ENCODE measurements at regions not wholly inside any gene's neighbourhood (a gene's known extent, or its start where the extent isn't known, plus 50 kb on each side); places are given as distances from the start of the nearest gene placed in this dataset.

- TF ChIP-seq CTCF (IDR thresholded peaks at IDR 0.05) (no peak), POLR2A (IDR thresholded peaks at IDR 0.05) (no peak)
Observed at GRCh38 chr11:92675810-92676209, 293.6 kb upstream of the MTNR1B start.

All from Peyer's patch (tissue), 4 donors.